Glutamatergic neuron (in vitro differentiated cells): ENCODE measurements at regions not wholly inside any gene's neighbourhood (a gene's known extent, or its start where the extent isn't known, plus 50 kb on each side); places are given as distances from the start of the nearest gene placed in this dataset.

Source experiments
- DNase-seq: peaks from one replicate; pipeline ENCODE4 v3.0.0; 2022
- H3K27ac Mint-ChIP-seq: one replicate; pipeline ENCODE4 v1.8.0; 2020; ENCODE audit warnings: mild to moderate bottlenecking, mixed read lengths, inconsistent platforms; ENCODE audit not compliant: unreplicated experiment
- H3K27me3 Mint-ChIP-seq: one replicate; pipeline ENCODE4 v1.8.0; 2020; ENCODE audit warnings: mild to moderate bottlenecking, moderate library complexity, mixed read lengths, inconsistent platforms; ENCODE audit not compliant: unreplicated experiment
- H3K36me3 Mint-ChIP-seq: one replicate; pipeline ENCODE4 v1.8.0; 2020; ENCODE audit warnings: mild to moderate bottlenecking, mixed read lengths, inconsistent platforms; ENCODE audit not compliant: unreplicated experiment
- H3K4me1 Mint-ChIP-seq: one replicate; pipeline ENCODE4 v1.8.0; 2020; ENCODE audit warnings: mild to moderate bottlenecking, low read depth, mixed read lengths, inconsistent platforms; ENCODE audit not compliant: unreplicated experiment
- H3K4me3 Mint-ChIP-seq: one replicate; pipeline ENCODE4 v1.8.0; 2020; ENCODE audit warnings: mild to moderate bottlenecking, mixed read lengths, inconsistent platforms; ENCODE audit not compliant: unreplicated experiment
- H3K9me3 Mint-ChIP-seq: one replicate; pipeline ENCODE4 v1.8.0; 2020; ENCODE audit warnings: mild to moderate bottlenecking, moderate library complexity, mixed read lengths, inconsistent platforms; ENCODE audit not compliant: unreplicated experiment
- TF ChIP-seq, protein P1 (sequence below): fragments of 200-600 bp; sonication (generic); IDR thresholded peaks from one replicate; pipeline ENCODE4 v1.5.0; 2021; ENCODE audit not compliant: partially characterized antibody, unreplicated experiment

DNA sequence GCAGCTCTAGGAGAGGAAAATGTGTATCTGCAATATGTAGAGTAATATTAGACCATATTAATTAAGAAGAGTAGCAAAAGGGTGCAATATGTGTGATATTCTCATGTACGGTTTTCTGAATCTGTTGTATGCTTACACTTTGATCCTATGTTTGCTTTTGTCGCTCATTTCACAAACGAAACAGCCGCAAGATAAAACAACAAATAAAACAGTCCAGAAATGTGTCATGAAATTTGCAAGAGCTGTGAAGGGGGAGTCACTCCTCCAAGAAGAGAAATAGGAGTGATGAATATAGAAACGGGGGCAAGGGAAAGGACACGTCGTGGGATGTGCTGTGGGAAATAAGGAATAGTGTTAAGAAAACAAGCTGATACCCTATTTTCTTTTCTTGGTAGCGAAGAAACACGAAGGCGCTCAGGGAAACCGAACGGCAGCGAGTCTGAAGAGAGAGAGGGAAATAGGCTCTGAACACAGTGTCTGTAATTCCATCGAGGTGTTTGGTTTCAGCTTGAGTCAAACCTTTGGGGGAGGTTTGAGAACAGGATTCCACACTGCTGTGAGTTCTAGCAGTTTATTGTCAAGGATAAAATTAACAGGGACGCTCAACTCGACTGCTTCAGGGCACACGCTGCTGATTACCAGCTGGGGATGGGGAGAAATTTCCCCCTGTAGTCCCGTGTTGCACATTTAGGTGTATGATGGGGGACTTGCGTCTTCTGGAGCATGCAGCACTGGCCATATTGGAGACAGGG is 595.6 kb upstream of the TENM3 start:
- no peak overlapping the region for H3K4me3 Mint-ChIP-seq
- no peaks in the 10 kb centered on the region for H3K27me3 Mint-ChIP-seq
- H3K27ac Mint-ChIP-seq: no peak overlapping the region
- no peak for DNase-seq
- H3K4me1 Mint-ChIP-seq: no peaks in the 10 kb centered on the region
- H3K36me3 Mint-ChIP-seq: no peaks in the 10 kb centered on the region
- peaks cover 5% of the 10 kb centered on the region for H3K9me3 Mint-ChIP-seq
- TF ChIP-seq, protein P1, sequence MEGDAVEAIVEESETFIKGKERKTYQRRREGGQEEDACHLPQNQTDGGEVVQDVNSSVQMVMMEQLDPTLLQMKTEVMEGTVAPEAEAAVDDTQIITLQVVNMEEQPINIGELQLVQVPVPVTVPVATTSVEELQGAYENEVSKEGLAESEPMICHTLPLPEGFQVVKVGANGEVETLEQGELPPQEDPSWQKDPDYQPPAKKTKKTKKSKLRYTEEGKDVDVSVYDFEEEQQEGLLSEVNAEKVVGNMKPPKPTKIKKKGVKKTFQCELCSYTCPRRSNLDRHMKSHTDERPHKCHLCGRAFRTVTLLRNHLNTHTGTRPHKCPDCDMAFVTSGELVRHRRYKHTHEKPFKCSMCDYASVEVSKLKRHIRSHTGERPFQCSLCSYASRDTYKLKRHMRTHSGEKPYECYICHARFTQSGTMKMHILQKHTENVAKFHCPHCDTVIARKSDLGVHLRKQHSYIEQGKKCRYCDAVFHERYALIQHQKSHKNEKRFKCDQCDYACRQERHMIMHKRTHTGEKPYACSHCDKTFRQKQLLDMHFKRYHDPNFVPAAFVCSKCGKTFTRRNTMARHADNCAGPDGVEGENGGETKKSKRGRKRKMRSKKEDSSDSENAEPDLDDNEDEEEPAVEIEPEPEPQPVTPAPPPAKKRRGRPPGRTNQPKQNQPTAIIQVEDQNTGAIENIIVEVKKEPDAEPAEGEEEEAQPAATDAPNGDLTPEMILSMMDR: no peak

DNA sequence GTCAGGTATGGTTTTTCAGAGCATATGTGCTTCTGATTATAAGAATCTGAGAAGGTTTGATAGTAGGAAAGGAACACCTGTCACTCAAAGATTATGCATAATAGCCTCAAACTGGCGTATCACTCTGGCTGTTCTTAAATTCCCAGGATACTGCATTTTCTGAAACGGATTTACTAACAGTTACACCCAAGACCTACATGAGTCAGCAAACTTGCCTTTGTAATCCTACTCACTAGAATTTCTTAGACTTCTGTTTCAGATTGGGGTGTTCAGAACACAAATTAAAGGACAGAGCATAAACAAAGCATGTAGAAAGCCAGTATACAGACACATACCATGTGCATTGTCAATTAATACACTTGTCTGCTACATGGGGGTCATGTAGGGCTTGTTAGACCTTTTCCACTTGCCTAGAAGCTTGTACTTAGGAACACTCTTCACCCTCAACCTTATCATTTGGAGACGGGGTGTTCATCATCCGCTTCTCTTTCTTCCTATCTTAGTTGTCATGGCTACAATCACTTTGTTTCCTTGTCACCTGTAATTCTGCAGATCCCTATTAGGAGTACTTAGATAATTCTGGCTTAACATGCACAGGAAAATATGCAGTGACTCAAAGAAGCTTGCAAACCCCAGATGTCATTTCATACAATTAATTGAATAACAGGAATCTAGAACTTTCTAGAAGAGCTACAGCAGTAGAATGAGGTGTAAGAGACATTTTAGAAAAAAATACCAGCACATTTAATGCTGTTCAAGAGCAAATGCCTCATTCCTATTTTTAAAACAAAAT is 593.0 kb upstream of the TENM3 start:
- no peak overlapping the region for H3K4me3 Mint-ChIP-seq
- no peaks in the 10 kb centered on the region for H3K36me3 Mint-ChIP-seq
- H3K27me3 Mint-ChIP-seq: peaks cover 2% of the 10 kb centered on the region
- DNase-seq: no peak
- TF ChIP-seq, protein P1: no peak
- no peak overlapping the region for H3K27ac Mint-ChIP-seq
- peaks cover 1% of the 10 kb centered on the region for H3K9me3 Mint-ChIP-seq
- peaks cover 5% of the 10 kb centered on the region for H3K4me1 Mint-ChIP-seq

DNA sequence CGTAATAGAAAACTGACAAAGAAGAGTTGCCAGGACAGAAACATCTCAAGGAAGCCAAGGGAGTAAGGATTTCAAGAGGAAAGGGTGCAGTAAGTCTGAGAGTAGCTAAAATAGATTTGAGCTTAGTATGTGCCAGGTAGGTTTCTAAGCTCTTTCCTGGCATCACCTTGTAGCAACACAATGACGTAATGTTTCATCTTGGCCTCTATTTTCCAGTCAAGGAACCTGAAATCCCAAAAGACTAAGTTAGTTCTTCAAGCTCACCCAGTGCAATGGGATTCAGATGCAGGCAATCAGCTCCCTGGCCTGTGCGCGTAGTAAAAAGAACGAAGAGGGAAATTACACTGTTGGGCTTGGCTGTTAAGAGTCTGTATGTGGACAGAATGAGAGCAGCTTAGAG is 586.5 kb upstream of the TENM3 start:
- H3K4me3 Mint-ChIP-seq: no peak overlapping the region
- TF ChIP-seq, protein P1: no peak
- H3K9me3 Mint-ChIP-seq: peaks cover 3% of the 10 kb centered on the region
- H3K36me3 Mint-ChIP-seq: no peaks in the 10 kb centered on the region
- H3K4me1 Mint-ChIP-seq: peaks cover 5% of the 10 kb centered on the region
- DNase-seq: no peak
- peaks cover 6% of the 10 kb centered on the region for H3K27me3 Mint-ChIP-seq
- no peak overlapping the region for H3K27ac Mint-ChIP-seq

DNA sequence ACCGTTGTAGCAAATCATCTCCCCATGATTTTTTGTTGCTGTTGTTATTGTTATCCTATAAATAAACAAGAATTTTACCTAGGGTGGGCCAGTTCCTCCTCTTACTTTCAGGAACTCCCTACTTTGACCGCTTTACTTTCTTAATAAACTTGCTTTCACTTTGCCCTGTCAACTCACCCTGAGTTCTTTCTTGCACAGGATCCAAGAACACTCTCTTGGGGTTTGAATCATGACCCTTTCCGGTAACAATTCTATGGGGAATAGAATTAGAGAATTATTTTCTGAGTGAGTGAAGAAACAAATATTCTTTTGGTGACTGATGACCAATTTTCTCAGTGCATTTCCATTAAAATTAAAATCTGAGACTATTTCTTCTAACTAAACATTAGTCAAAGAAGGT is 584.0 kb upstream of the TENM3 start:
- peaks cover 6% of the 10 kb centered on the region for H3K27me3 Mint-ChIP-seq
- H3K27ac Mint-ChIP-seq: no peak overlapping the region
- TF ChIP-seq, protein P1: no peak
- H3K4me3 Mint-ChIP-seq: no peak overlapping the region
- no peaks in the 10 kb centered on the region for H3K36me3 Mint-ChIP-seq
- peaks cover 2% of the 10 kb centered on the region for H3K9me3 Mint-ChIP-seq
- H3K4me1 Mint-ChIP-seq: peaks cover 5% of the 10 kb centered on the region
- DNase-seq: no peak

DNA sequence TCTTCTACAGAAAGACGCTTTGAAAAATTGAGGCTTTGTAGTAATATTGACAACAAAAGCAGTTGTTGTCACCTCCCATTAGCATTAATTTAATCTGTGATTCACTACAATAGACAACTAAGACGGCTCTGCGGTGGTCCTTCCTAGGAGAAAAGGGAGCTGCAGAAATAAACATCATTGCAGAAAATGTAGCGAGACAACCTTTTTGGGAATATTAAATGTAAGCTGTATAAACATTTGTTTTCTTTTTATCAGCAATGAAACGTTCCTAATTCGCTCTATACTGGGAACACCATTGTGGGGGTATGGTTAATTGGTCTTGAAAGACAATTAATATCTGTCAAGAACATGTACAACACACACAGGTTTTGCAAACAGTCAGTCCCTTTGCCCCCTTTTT is 583.3 kb upstream of the TENM3 start:
- peaks cover 4% of the 10 kb centered on the region for H3K4me1 Mint-ChIP-seq
- no peak overlapping the region for H3K4me3 Mint-ChIP-seq
- no peaks in the 10 kb centered on the region for H3K36me3 Mint-ChIP-seq
- TF ChIP-seq, protein P1: no peak
- H3K27ac Mint-ChIP-seq: no peak overlapping the region
- peaks cover 4% of the 10 kb centered on the region for H3K27me3 Mint-ChIP-seq
- H3K9me3 Mint-ChIP-seq: peaks cover 2% of the 10 kb centered on the region
- no peak for DNase-seq
